ENCODE measurements at regions not wholly inside any gene's neighbourhood (a gene's known extent, or its start where the extent isn't known, plus 50 kb on each side); places are given as distances from the start of the nearest gene placed in this dataset.

DNA sequence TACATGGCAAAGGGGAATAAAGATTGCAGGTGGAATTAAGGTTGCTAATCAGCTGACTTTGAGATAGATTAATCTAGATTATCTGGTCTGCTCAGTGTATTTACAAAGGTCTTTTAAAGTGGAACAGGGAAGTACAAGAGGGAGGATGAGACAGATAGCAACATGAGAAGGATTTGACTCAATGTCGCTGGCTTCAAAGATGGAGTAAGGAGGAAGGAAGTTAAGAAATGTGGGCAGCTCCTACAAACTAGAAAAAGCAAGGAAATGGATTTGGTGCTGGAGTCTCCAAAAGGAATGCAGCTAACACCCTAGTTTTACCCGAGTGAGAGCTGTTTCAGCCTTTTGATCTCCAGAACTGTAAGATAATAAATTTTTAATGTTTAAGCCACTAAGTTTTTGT lies 180.7 kb upstream of the TTC14 start:
- TF ChIP-seq, protein P1, sequence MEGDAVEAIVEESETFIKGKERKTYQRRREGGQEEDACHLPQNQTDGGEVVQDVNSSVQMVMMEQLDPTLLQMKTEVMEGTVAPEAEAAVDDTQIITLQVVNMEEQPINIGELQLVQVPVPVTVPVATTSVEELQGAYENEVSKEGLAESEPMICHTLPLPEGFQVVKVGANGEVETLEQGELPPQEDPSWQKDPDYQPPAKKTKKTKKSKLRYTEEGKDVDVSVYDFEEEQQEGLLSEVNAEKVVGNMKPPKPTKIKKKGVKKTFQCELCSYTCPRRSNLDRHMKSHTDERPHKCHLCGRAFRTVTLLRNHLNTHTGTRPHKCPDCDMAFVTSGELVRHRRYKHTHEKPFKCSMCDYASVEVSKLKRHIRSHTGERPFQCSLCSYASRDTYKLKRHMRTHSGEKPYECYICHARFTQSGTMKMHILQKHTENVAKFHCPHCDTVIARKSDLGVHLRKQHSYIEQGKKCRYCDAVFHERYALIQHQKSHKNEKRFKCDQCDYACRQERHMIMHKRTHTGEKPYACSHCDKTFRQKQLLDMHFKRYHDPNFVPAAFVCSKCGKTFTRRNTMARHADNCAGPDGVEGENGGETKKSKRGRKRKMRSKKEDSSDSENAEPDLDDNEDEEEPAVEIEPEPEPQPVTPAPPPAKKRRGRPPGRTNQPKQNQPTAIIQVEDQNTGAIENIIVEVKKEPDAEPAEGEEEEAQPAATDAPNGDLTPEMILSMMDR (IDR thresholded peaks at IDR 0.05; ENCODE audit: low read length): no peak
- TF ChIP-seq EZH2 (IDR thresholded peaks at IDR 0.05; ENCODE audit: borderline replicate concordance, low read length): no peak

Data from OCI-LY1 (cell line).